Ramos (cell line): ENCODE measurements at regions not wholly inside any gene's neighbourhood (a gene's known extent, or its start where the extent isn't known, plus 50 kb on each side); places are given as distances from the start of the nearest gene placed in this dataset.

Experiments
- in situ Hi-C: fragments of 300-500 bp; cut with MboI; formaldehyde crosslinking; loops from one replicate; pipeline ENCODE4 v1.14.3; 2022; ENCODE audit warnings: low sequenced_read_pairs; ENCODE audit not compliant: unreplicated experiment

DNA sequence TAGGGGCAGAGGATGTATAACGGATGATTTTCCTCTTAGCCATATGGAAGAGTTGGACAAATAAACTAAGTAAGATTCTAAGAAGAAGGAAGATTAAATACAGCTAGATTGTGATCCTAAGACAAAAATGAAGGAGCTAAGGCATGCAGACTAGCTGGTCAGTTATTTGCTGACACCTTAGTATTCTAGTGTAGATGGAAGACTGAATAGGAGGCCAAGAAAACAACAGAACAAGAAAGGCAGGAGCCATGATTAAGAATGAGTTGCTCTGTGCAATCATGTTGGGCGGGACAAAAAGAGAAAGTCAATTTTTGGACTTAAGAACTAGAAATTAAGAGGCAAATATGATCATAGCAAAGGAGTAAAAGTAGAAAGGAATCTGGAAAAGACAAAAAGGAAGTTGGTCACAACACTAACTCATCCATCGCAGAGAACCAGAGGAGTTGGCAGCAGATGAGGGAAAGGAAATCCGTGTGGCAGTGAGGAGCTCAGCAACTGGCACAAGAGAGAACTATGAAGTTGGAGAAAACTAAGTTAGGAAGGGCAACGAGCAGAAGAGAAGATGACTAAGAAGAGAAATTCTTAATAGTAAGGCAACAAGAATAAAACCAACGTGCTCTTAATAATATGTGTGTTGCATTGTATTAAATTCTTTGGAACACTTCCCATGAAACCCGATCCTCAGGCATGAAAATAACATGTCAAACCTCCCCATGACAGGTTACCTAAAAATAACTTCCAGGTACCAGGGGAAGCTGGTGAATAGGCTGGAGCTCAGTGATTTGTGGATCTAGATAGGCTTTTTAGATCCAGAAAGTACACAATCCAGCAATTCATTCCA, 234.4 kb downstream of the LTN1 start:
- in situ Hi-C loops: no loop called here

GRCh38 chr21:28754862-28755261, 237.8 kb downstream of the LTN1 start:
- in situ Hi-C loops: no loop called here

DNA sequence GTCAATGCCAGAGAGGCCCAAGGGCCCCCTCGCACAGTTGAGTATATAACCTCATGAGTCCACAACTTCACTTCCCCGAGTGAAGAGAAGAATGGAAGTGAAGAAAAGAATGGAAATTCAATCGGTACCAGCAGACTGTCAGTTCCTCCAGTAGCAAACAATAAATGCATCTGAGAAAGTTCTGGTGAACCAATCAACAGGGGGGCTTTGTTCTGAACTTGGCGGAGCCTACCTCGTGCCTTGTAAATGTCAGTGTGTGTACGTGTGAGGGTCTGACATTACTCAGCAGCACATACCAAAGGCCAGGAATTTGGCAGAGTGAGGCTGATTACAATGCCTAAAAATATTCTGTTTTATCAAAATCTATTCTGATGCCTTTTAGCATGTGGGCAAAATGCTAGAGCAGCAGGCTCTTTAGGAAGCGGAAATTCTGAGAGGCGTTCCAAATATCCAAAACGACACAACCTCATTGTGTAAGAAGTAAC, 238.5 kb downstream of the LTN1 start:
- in situ Hi-C loops: no loop called here

- in situ Hi-C loops: no loop called here
Measured at GRCh38 chr21:28752131-28752530, 240.5 kb downstream of the LTN1 start.

- in situ Hi-C loops: no loop called here
Measured at GRCh38 chr21:28751176-28751575, 241.5 kb downstream of the LTN1 start.

- in situ Hi-C loops: no loop called here
Measured at GRCh38 chr21:28750565-28750964, 242.1 kb downstream of the LTN1 start.

DNA sequence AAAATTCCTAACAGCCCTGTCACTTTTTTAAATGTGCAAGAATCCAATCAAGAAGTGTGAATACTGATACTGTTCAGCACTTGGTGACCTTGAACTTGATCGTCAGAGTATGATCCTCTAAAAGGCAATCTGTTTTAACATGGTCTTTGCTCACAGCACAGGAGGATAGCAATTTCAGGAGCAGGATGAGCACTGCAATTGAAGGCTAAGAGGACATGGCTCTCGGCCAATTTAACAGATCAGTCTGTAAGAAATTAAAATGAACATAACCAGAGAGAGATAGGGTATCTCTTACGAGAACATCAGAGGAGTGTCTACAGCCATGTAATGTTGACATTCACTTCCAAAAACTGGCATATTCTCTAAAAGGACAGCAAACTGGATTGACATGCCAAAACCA, 243.1 kb downstream of the LTN1 start:
- in situ Hi-C loops: loop anchor here (10.0 to 25.0 kb wide), 2 partner anchors 225 to 1912 kb away; partner anchors contain the start of gene ADAMTS1

GRCh38 chr21:28747464-28747863, 245.2 kb downstream of the LTN1 start:
- in situ Hi-C loops: loop anchor here (10.0 to 25.0 kb wide), 2 partner anchors 223 to 1910 kb away; partner anchors contain the start of gene ADAMTS1

- in situ Hi-C loops: loop anchor here (10.0 to 25.0 kb wide), 2 partner anchors 221 to 1909 kb away; partner anchors contain the start of gene ADAMTS1
Measured at GRCh38 chr21:28746166-28746565, 246.5 kb downstream of the LTN1 start.

DNA sequence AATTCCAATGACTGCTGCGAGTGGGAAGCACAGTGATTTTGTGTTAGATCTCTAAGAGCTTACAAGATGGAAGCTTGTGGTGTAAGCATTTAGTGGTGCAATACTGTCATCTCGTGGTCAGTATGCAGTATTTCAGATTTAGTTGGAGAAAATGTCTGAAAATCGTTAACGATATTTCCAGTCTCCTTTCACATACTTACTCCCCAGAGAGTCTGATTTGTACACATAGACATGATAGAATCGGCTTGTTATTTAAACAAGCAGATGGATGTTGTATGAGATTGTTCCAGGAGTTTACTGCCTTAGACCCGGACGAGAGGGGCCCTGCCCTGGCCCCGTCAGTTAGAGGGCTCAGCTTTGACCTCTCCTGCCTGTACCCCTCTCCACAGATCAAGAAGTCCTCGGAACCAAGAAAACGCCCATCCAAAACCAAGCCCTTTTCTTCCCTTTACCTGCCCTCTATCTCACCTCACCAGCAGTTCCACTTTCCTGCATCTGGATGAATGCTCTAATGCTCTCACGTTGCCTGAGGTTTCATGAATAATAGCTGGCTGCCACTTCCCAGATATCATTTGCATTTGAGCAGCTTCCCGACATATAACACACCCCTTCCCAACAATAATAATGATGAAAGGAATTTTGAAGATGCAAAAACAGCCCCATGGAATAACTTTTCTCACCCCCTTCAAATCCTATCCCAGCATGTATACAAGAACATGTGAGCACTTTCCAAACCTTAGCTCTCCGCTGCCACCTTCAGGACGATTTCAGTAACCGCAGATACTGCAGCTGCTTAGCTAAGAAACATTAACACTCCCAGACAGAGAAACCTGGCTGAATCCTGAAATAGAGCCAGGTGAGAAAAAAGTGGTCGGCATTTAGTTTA, 247.3 kb downstream of the LTN1 start:
- in situ Hi-C loops: loop anchor here (10.0 to 25.0 kb wide), 2 partner anchors 221 to 1908 kb away; partner anchors contain the start of gene ADAMTS1

- in situ Hi-C loops: loop anchor here (10.0 to 25.0 kb wide), 2 partner anchors 219 to 1906 kb away; partner anchors contain the start of gene ADAMTS1
Measured at GRCh38 chr21:28743723-28744122, 249.0 kb downstream of the LTN1 start.

GRCh38 chr21:28742527-28742926, 250.2 kb downstream of the LTN1 start:
- in situ Hi-C loops: loop anchor here (10.0 to 25.0 kb wide), 2 partner anchors 218 to 1905 kb away; partner anchors contain the start of gene ADAMTS1

GRCh38 chr21:28740125-28740524, 252.6 kb downstream of the LTN1 start:
- in situ Hi-C loops: loop anchor here (10.0 to 25.0 kb wide), 2 partner anchors 215 to 1903 kb away; partner anchors contain the start of gene ADAMTS1

GRCh38 chr21:28738882-28739281, 253.8 kb downstream of the LTN1 start:
- in situ Hi-C loops: loop anchor here (25.0 kb wide), 1 partner anchor 1902 kb away; the partner anchor contains the start of gene ADAMTS1

DNA sequence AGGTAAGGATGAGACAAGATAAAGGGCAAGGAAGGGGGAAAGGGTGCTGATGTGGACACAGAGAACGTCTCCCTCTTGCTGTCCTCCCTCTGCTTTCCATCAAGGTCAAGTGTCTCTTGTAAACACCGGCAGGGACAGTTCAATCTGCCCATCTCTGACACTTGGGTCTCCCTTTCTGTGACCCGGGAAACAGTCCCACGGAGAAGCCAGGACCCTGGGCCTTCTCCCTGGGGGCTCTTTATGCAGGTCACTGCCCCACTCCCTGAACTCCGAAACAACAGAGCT, 254.3 kb downstream of the LTN1 start:
- in situ Hi-C loops: loop anchor here (25.0 kb wide), 1 partner anchor 1901 kb away; the partner anchor contains the start of gene ADAMTS1

DNA sequence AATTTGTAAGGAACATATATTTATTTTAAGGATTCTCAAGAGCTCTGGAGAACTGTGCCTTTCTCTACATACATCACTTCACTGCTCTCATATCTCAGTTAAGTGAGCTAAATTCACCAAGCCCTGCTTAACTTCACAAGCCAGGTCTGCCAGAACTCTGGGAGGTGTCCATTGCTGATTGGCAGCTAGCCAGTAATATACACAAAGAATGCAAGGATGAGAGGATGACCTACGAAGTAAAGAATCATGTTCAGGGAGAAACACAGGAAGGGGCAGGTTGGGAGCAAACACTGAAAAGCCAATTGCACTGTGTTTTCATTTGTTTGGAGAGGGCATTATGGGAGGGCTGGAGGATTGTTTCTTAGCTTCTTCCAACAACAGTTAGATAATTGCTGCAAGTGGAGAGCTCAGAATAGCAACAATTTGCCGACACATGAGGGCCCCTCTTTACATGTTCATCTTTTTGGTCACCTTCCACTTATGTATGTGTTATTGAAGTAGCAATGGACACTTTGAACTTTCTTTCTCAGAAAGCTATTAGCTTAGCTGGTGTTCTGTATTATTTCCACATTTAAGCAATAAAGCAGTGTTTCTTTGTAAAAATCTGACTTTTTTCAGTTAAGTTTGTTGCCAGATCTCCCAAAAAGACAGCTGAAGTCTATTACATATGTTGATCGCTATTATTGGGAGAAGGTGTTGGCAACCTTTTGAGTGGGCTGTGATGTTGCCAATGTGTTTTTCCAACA, 254.8 kb downstream of the LTN1 start:
- in situ Hi-C loops: loop anchor here (25.0 kb wide), 1 partner anchor 1901 kb away; the partner anchor contains the start of gene ADAMTS1

DNA sequence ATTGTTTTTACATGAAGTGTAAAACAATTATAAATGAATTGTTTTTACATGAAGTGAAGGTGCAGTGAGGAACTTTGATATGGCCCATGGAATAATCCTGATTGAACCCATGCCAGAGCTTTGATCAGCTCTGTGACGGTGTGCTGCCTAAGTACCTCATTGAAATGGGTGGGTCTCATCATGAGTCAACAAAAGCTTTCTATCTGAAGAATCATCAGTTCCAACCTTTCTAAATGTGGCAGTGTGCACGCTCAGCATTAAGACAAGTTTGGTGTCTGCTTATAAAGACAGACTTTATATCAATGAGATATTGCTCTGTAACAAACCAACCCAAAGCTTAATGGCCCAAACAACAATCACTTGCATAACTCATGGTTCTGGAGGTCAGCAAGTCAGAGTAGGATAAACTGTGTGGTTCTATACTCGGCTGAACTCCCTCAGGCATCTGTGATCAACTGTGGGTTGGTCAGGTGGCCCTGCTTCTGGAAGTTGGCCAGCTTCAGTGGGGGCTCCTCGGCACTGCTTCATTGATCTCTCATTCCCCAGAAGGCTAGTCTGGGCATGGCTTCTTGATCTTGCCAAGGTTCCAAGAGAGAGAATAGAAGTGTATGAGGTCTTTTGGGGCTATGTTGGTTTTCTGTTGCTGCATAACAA, 258.0 kb downstream of the LTN1 start:
- in situ Hi-C loops: loop anchor here (25.0 kb wide), 1 partner anchor 1897 kb away; the partner anchor contains the start of gene ADAMTS1

DNA sequence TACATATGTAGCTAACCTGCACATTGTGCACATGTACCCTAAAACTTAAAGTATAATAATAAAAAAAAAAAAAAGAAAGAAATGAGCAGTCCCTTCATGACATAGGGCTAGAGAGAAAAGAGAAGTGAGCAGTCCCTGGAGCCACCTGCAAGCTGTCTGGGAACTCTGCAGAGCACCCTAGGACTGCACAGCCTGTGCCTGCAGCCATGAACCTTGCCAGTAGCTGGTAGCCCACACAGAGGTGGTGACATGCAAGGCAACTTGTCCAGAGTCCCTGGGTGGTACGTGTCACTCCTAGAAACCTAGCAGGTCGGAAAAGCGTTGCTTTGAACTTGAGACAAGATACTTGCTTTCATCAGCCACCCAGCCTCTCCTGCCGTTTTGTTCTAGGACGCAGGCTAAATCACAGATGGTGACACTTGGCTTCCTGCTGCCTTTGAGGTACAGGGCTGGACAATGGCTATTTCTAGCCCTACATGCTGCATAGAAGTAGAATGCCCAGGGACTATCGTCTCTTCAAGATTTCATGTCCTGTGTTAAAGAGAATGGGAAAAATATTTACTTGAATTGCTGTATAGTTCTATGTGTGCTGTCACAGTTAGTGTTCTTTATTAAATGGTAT, 260.9 kb downstream of the LTN1 start:
- in situ Hi-C loops: loop anchor here (25.0 kb wide), 1 partner anchor 1895 kb away; the partner anchor contains the start of gene ADAMTS1
